Stimulated activated CD8-positive, alpha-beta memory T cell treated with anti-CD3 and anti-CD28 coated beads, Interleukin-2, amount 100 ng/mL, for 48 hours (primary cell): ENCODE measurements at regions not wholly inside any gene's neighbourhood (a gene's known extent, or its start where the extent isn't known, plus 50 kb on each side); places are given as distances from the start of the nearest gene placed in this dataset.
"Not testable (repeated sequence)": the region's sequence is repeated elsewhere in the genome, so short reads cannot be mapped to it uniquely, and the experiment has no call there.

Experiments
- DNase-seq, 2 donors: peaks; one replicate each; pipeline ENCODE4 v3.0.0-alpha.2; 2020; ENCODE audit warnings: low read depth in 2 of 2

GRCh38 chr18:70422391-70422965, 133.6 kb downstream of the SOCS6 start:
- no peak for DNase-seq

DNA sequence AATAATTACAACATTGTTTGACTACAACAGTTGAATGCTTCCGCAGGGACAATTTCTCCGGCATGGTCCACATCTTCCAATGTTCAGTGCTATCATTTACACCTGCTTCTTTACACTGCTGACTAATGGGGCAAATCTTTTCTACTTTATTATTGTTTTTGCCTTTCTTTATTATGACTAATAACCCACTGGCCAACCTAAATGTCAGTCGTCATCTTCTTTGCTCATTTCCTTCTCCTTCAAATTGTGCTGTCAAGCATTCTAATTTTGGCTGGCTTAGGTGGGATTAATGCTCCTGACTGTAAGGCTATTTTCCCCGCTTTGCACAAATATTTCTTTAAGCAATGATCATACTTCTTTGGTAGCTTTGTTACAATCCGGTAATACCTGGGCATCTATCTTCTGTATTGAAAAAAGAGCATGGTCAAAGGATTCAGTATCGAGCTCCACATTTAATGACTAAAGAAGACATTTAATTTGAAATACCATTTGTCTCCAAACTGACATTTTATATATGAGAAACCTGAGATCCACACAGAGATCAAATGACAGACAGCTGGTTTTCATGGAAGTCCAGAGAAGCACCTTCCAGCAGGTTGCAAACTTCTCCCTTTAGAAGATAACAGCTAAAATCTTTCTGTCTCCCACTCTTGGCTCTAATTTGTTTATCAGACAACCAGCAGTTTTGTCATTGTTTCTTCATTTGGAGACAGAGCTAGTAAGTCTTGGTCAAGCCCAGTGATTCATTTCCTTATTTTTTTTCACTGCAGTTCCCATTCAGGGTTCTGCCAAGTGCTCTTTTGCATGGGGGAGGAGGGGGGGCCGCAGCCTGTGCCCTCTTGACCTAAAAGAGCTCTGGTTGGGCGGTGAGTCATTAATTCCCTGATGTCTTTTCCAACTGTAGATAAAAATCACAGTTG, 132.9 kb downstream of the SOCS6 start:
- DNase-seq, result no peak

GRCh38 chr18:70420146-70420898, 131.5 kb downstream of the SOCS6 start:
- no peak for DNase-seq

GRCh38 chr18:70419526-70419925, 130.7 kb downstream of the SOCS6 start:
- no peak for DNase-seq

DNA sequence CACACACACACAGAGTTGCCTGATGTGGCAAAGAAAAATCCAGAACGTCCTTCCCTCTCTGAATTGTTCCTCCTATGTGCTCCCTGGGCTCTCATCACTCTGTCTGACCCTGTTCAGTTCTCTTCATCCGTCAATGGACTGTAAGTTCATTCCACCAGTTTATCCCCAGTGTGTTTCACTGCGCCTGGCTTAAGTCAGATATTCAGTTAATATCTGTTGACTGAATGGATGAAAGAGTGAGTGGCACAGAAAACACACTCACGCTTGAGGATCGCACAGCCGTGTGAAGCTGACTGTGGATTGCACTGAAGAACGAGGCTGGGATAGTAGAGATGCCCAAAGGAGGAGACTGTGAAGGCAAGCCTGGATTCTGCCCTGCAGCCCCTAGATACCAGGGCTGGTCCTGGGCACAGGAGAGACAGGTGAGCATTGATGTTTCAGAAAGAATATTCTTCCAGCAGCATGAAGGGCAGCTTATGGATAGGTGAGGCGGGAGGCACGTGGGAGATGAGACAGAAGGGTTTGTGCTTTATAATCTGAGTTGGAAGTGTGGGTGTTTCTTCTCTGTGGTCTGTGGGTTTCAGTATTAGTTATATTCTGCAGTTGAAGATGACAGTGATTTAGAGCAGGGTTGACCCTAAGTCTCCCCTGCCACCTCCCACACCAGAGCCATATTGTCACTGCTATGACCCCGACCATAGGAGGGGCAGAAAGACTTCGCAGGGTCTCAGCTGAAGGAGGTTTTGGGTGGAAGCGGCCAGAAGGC, 129.9 kb downstream of the SOCS6 start:
- no peak for DNase-seq

DNA sequence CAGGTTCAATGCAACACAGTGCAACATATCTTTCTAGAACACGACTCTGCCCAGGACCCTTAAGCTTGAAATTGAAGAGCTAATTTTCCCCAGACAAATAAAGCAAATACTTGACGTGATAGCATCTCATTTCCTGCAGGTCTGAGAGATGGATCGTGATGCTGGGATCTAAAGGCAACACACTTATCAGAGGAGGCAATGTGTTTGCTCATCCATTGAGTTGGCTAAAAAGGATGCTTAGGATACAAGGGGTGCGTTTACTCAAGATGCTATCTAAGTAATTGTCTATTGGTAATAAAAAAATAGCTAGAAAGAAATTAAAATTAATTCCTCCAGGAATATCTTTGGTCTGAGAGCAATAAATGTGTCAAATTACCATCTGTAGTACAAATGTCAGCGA, 129.0 kb downstream of the SOCS6 start:
- DNase-seq, result no peak

GRCh38 chr18:70416496-70416895, 127.7 kb downstream of the SOCS6 start:
- DNase-seq, result no peak

DNA sequence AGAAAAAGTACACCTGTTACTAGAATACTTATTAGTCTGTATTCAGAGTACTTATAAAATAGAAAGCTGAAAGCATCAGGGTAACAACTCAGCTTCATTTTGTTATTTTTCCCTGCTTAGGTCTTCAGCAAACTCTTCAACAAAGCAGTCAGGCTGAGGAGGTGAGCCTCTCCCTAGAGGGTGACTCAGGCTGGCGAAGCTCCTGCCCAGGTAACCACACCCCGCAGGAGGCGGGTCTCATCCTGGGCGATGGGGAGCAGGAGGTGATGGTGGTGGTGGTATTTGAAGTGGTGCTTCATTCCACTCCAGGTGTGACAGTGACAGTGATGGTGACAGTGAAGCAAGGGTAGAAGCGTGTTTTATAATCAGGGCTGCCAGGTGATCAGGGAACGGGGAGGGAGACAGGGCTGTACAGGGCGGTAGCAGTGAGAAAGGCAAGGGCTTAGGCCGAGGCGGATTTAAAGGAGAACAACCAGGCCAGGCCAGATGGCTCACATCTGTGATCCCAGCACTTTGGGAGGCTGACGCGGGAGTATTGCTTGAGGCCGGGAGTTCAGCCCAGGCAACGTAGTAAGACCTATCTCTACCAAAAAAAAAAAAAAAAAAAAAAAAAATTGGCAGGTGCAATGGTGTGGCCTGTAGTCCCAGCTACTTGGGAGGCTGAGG, 127.1 kb downstream of the SOCS6 start:
- no peak for DNase-seq

DNA sequence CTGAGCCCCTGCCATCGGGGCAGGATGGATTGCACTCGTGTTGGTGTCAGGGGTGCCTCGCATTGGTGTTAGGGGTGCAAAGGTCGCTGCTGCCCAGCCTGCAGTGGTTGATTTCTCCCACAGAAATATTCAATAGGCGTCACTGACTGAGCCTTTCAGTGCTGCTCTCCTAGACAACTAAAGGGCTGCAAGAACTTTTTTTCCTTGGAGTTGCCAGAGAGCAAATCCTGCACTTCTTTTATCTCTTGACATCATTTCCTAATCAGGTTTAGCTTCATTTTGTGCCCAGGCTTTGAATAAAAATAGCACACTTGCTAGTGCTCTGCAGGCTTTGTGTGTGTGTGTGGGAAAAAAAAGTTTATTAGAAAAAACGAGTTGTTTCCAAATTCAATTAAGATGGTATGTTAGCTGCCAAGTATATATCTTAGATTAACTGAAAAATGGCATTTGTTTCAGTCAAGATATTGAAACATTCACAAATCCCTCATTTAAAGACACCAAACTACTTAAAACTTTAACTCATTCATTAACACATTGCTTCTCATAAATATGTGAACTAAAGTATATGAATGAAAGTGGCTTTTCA, 125.6 kb downstream of the SOCS6 start:
- DNase-seq, result no peak

- DNase-seq, result no peak
Observed at GRCh38 chr18:70413455-70413854, 124.6 kb downstream of the SOCS6 start.

DNA sequence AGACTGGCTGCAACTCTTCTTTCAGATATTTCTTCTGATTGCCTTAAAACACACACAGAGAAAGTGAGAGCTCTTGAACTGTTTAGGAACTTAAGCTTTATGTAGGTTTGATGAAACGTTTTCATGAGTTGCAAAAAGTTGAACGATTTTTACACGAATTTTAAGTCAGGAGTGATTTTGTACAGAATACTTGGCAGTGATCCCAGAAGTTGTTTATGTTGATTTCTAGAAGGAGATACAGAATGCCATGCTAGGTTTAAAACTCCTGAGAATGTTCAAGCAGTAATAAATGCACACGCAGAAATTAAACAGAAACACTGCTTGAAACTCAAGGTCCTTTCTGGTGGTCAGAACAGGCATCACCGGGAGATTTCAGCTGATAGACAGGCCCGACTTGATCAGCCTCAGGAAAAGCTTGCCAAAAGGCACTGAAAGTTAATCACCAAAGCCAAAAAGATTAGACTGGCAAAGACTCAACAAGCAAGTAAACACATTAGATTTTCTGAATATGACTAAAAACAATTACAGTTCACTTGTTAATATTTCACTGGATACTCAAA, 123.1 kb downstream of the SOCS6 start:
- DNase-seq, result no peak

DNA sequence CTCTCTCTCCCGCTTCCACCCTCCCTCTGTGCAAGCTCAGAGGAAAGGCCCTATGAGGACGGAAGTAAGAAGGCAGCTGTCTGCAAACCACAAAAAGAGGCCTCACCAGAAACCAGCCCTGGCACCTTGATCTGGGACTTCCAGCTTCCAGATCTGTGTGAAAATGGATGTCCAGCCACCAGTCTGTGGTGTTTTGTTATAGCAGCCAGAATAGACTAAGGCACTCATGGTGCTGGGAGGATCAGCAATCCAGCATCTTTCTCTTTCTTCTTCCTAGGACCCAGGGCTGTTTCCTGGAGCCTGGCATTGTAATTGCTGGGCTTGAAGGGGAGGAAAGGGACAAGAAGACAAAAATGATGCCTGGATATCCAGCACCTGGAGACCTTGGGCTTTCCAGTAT, 122.5 kb downstream of the SOCS6 start:
- no peak for DNase-seq

GRCh38 chr18:70405052-70405451, 116.2 kb downstream of the SOCS6 start:
- DNase-seq, result no peak

DNA sequence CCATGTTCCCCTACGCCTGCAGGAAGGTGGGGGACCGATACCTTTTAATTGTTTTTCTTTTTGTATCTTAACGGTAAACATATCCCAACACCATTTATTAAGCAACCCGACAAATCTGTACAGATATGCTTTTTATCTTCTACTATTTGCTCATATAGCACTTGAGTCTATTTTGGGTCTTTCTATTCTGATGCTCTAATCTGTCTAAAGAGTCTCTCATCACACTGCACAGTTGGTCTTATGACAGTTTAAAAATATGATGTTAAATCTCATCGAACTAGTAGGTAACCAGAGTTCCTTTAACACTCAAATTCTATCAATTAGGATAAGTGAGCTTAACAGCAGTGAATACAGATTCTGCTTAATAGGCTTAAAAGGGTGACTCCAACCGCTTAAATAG, 111.6 kb downstream of the SOCS6 start:
- DNase-seq, result no peak

- DNase-seq, result no peak
Observed at GRCh38 chr18:70398076-70398475, 109.2 kb downstream of the SOCS6 start.

DNA sequence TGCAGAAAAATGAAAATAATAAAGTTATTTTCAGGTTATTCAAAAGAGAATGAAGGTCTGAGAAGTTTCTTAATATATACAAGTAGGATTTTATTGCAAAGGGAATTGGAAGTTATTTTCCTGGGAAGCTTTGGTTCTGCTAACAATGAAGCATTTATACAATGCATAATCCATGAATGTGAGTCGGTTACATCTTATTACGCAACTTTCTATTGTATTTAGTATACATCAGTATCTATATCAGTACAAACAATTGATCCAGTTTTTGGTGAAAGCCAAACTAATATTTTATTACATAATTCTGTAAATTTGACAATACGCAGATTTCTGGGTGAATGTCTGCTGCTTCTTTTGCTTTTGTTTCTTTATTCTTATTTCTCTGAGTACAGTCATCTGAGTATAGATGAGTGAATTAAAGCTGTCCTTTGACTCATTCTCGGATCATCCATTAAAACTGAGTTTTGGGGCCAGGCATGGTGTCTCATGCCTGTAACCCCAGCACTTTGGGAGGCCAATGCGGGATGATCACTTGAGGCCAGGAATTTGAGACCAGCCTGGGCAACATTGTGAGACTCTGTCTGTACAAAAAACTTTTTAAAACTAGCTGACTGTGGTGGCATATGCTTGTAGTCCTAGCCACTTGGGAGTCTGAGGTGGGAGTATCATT, 108.5 kb downstream of the SOCS6 start:
- DNase-seq, result no peak

DNA sequence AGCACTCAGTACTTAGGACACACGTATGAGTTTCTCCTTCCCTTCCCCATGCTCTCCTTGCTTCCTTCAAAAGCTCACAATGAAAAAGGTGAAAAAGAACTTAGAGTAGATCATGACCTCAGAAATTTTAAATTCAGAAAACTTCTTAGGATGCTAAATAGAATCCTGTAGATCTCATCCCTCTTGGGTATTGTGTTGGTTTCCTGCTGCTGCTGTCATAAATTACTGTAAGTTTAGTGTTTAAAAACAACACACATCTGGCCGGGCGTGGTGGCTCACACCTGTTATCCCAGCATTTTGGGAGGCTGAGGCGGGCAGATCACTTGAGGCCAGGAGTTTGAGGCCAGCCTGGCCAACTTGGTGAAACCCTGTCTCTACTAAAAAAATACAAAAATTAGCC, 106.9 kb downstream of the SOCS6 start:
- DNase-seq, result not testable (repeated sequence)

- DNase-seq, result no peak
Observed at GRCh38 chr18:70394672-70395071, 105.8 kb downstream of the SOCS6 start.

DNA sequence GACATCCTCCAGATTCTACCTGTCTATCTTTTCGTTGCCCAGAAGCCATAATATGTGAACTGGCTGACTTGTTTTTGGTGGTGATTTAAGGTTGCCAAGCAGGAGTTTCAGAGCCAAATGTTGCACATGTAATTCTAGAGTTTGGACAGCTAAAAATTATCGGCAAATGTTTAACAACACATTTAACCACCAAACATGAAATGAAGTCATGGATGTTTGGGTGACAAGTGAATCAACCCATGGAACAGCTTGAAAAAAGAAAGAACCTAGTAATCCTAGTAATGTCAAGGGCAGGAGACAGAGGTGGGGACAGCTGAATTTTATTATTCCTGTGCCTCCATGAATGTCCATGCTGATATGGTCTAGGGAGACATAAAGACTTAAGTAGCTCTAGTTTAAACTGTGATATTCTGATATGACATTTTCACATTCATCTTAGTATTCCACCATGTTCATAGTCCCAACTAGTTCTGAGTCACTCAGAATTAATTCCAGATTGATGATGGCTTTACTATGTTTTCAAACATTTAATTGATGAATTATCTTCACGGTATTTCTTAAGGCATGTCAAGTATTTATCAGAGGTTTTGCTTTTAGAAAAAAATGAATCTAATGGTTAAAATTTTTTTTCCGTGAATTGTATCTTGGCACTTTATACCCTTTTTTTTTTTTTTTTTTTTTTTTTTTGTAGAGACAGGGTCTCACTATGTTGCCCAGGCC, 101.7 kb downstream of the SOCS6 start:
- DNase-seq, result no peak
